Thoracic aorta (tissue), 2 donors: ENCODE measurements at regions not wholly inside any gene's neighbourhood (a gene's known extent, or its start where the extent isn't known, plus 50 kb on each side); places are given as distances from the start of the nearest gene placed in this dataset.

Experiments
- ATAC-seq: fragments of 150-250 bp; one replicate; pipeline ENCODE4 v1.8.0; 2017; ENCODE audit warnings: low read depth; ENCODE audit not compliant: insufficient number of reproducible peaks, low FRiP score
- DNase-seq: peaks from one replicate; pipeline ENCODE4 v3.0.0-alpha.2; 2020; ENCODE audit warnings: low spot score
- H3K27ac ChIP-seq, 2 donors: fragments of 200-600 bp; sonication (generic); 1 replicate in 1 of 2; 2 replicates in 1 of 2; pipeline ENCODE4 v1.5.1; 2016; ENCODE audit warnings: mild to moderate bottlenecking in 2 of 2, moderate library complexity in 2 of 2
- H3K27me3 ChIP-seq: fragments of 200-600 bp; sonication (generic); replicated peaks from 2 replicates; pipeline ENCODE4 v1.6.0; 2016; ENCODE audit warnings: mild to moderate bottlenecking; ENCODE audit not compliant: insufficient read depth
- H3K36me3 ChIP-seq: fragments of 200-600 bp; sonication (generic); one replicate; pipeline ENCODE4 v1.5.1; 2016
- H3K4me1 ChIP-seq, 2 donors: fragments of 200-600 bp; sonication (generic); 1 replicate in 1 of 2; 2 replicates in 1 of 2; pipeline versions ENCODE4 v1.5.1 to v1.6.0; 2016; ENCODE audit warnings: low read depth in 2 of 2, mild to moderate bottlenecking in 1 of 2; ENCODE audit not compliant: control insufficient read depth in 1 of 2
- H3K4me3 ChIP-seq: fragments of 200-600 bp; sonication (generic); 2 replicates; pipeline ENCODE4 v1.5.1; 2016; ENCODE audit warnings: mild to moderate bottlenecking
- H3K9me3 ChIP-seq: fragments of 200-600 bp; sonication (generic); 2 replicates; pipeline ENCODE4 v1.5.1; 2016
- CTCF ChIP-seq: fragments of 200-600 bp; sonication (generic); IDR thresholded peaks from one replicate; pipeline ENCODE4 v1.5.1; 2019; ENCODE audit warnings: antibody characterized with exemption

- no peaks in the 10 kb centered on the region for H3K36me3 ChIP-seq
- H3K4me1 ChIP-seq = peaks cover 3 to 4% of the 10 kb centered on the region in 2 donors
- no peak overlapping the region for H3K4me3 ChIP-seq
- TF ChIP-seq CTCF = no peak
- no peaks in the 10 kb centered on the region for H3K9me3 ChIP-seq
- ATAC-seq (no peak), DNase-seq (no peak)
- H3K27me3 ChIP-seq = no peaks in the 10 kb centered on the region
- no peak overlapping the region for H3K27ac ChIP-seq
These were observed 112.8 kb upstream of the TNRC6C start for GRCh38 chr17:77845541-77846225.

GRCh38 chr17:77846531-77847085 lies 111.9 kb upstream of the TNRC6C start:
- no peaks in the 10 kb centered on the region for H3K36me3 ChIP-seq
- no peaks in the 10 kb centered on the region for H3K27me3 ChIP-seq
- no peak overlapping the region for H3K27ac ChIP-seq
- peaks cover 3 to 4% of the 10 kb centered on the region in 2 donors for H3K4me1 ChIP-seq
- DNase-seq (no peak), ATAC-seq (no peak)
- H3K4me3 ChIP-seq = no peak overlapping the region
- TF ChIP-seq CTCF = no peak
- no peaks in the 10 kb centered on the region for H3K9me3 ChIP-seq

- DNase-seq = no peak
- no peaks in the 10 kb centered on the region for H3K27me3 ChIP-seq
- no peak for TF ChIP-seq CTCF
- no peaks in the 10 kb centered on the region for H3K36me3 ChIP-seq
- peaks cover 0 to 3% of the 10 kb centered on the region in 2 donors for H3K4me1 ChIP-seq
- no peaks in the 10 kb centered on the region for H3K9me3 ChIP-seq
- H3K27ac ChIP-seq = no peak overlapping the region
- no peak overlapping the region for H3K4me3 ChIP-seq
- ATAC-seq = no peak
These were observed 111.0 kb upstream of the TNRC6C start for GRCh38 chr17:77847221-77848085.

- no peak overlapping the region for H3K4me3 ChIP-seq
- ATAC-seq (no peak), DNase-seq (no peak)
- TF ChIP-seq CTCF = no peak
- H3K9me3 ChIP-seq = no peaks in the 10 kb centered on the region
- no peak overlapping the region for H3K27ac ChIP-seq
- H3K36me3 ChIP-seq = no peaks in the 10 kb centered on the region
- H3K4me1 ChIP-seq = no peaks in the 10 kb centered on the region
- no peaks in the 10 kb centered on the region for H3K27me3 ChIP-seq
These were observed 110.2 kb upstream of the TNRC6C start for GRCh38 chr17:77848257-77848656.

- ATAC-seq = no peak
- no peak overlapping the region for H3K4me3 ChIP-seq
- H3K4me1 ChIP-seq = no peaks in the 10 kb centered on the region
- no peaks in the 10 kb centered on the region for H3K9me3 ChIP-seq
- no peaks in the 10 kb centered on the region for H3K36me3 ChIP-seq
- TF ChIP-seq CTCF = no peak
- H3K27me3 ChIP-seq = no peaks in the 10 kb centered on the region
- no peak overlapping the region for H3K27ac ChIP-seq
- no peak for DNase-seq
These were observed 109.3 kb upstream of the TNRC6C start for GRCh38 chr17:77849239-77849638.
